Astrocyte (in vitro differentiated cells and primary cell): ENCODE measurements at regions not wholly inside any gene's neighbourhood (a gene's known extent, or its start where the extent isn't known, plus 50 kb on each side); places are given as distances from the start of the nearest gene placed in this dataset.
"Not testable (repeated sequence)": the region's sequence is repeated elsewhere in the genome, so short reads cannot be mapped to it uniquely, and the experiment has no call there.

ENCODE experiments used
- DNase-seq: peaks from one replicate; pipeline ENCODE4 v3.0.0-alpha.2; 2010; ENCODE audit warnings: low read depth
- FAIRE-seq: peaks from 2 replicates; lab custom pipeline; 2011; peaks lifted over from hg19 to GRCh38; lab: Jason Lieb, UNC
- H2AFZ ChIP-seq: 2 replicates; pipeline ENCODE4 v1.6.0; 2012; ENCODE audit warnings: low read depth, low read length, inconsistent platforms
- H3K27ac ChIP-seq: 2 replicates; pipeline ENCODE4 v1.5.1; 2011; ENCODE audit warnings: low read depth, low read length, inconsistent platforms
- H3K27me3 ChIP-seq: 2 replicates; pipeline ENCODE4 v1.6.0; 2011; ENCODE audit warnings: low read length, inconsistent platforms; ENCODE audit not compliant: insufficient read depth
- H3K36me3 ChIP-seq: 2 replicates; pipeline ENCODE4 v1.5.1; 2011; ENCODE audit warnings: low read length, inconsistent platforms; ENCODE audit not compliant: insufficient read depth
- H3K4me1 ChIP-seq: 2 replicates; pipeline ENCODE4 v1.5.1; 2011; ENCODE audit warnings: low read length, inconsistent platforms; ENCODE audit not compliant: insufficient read depth
- H3K4me2 ChIP-seq: 2 replicates; pipeline ENCODE4 v1.6.0; 2012; ENCODE audit warnings: low read length, inconsistent platforms
- H3K4me3 ChIP-seq: 2 replicates; pipeline ENCODE4 v1.5.1; 2011; ENCODE audit warnings: low read depth, mild to moderate bottlenecking, low read length, inconsistent platforms; ENCODE audit not compliant: insufficient read depth
- H3K79me2 ChIP-seq: 2 replicates; pipeline ENCODE4 v1.6.0; 2012; ENCODE audit warnings: mild to moderate bottlenecking, low read length, inconsistent platforms; ENCODE audit not compliant: insufficient read depth
- H3K9ac ChIP-seq: 2 replicates; pipeline ENCODE4 v1.6.0; 2012; ENCODE audit warnings: mild to moderate bottlenecking, low read length, inconsistent platforms
- H3K9me3 ChIP-seq: 2 replicates; pipeline ENCODE4 v1.5.1; 2012; ENCODE audit warnings: low read depth, mild to moderate bottlenecking, low read length, inconsistent platforms; ENCODE audit not compliant: insufficient read depth
- H4K20me1 ChIP-seq: 2 replicates; pipeline ENCODE4 v1.6.0; 2012; ENCODE audit warnings: low read length, inconsistent platforms; ENCODE audit not compliant: insufficient read depth
- H3K27ac Mint-ChIP-seq: one replicate; pipeline ENCODE4 v1.8.0; 2021; ENCODE audit warnings: mild to moderate bottlenecking, mixed read lengths; ENCODE audit not compliant: unreplicated experiment
- H3K27me3 Mint-ChIP-seq: one replicate; pipeline ENCODE4 v1.8.0; 2021; ENCODE audit warnings: low read depth, mixed read lengths; ENCODE audit not compliant: unreplicated experiment
- H3K36me3 Mint-ChIP-seq: one replicate; pipeline ENCODE4 v1.8.0; 2021; ENCODE audit warnings: low read depth, mixed read lengths; ENCODE audit not compliant: unreplicated experiment
- H3K4me1 Mint-ChIP-seq: one replicate; pipeline ENCODE4 v1.8.0; 2021; ENCODE audit warnings: low read depth, mixed read lengths; ENCODE audit not compliant: unreplicated experiment
- H3K4me3 Mint-ChIP-seq: one replicate; pipeline ENCODE4 v1.8.0; 2021; ENCODE audit warnings: mild to moderate bottlenecking, moderate library complexity, mixed read lengths; ENCODE audit not compliant: unreplicated experiment
- H3K9me3 Mint-ChIP-seq: one replicate; pipeline ENCODE4 v1.8.0; 2021; ENCODE audit warnings: mild to moderate bottlenecking, mixed read lengths; ENCODE audit not compliant: unreplicated experiment
- CTCF ChIP-seq: IDR thresholded peaks from 2 replicates; pipeline ENCODE4 v1.5.1; 2011; ENCODE audit warnings: low read depth, mild to moderate bottlenecking, inconsistent platforms, low read length, moderate library complexity; ENCODE audit not compliant: insufficient read depth
- EZH2 ChIP-seq: IDR thresholded peaks from 2 replicates; pipeline ENCODE4 v1.6.1; 2012; ENCODE audit warnings: mild to moderate bottlenecking, low read length, inconsistent platforms; ENCODE audit not compliant: insufficient read depth

GRCh38 chr7:76133839-76134238 is 67.9 kb upstream of the SRRM3 start:
- no peak overlapping the region for H3K4me3 Mint-ChIP-seq
- Histone ChIP-seq H2AFZ (no peak overlapping the region), H3K36me3 (no peaks in the 10 kb centered on the region), H3K27me3 (peaks cover 29% of the 10 kb centered on the region), H3K79me2 (no peaks in the 10 kb centered on the region), H3K27ac (no peak overlapping the region), H4K20me1 (no peaks in the 10 kb centered on the region), H3K9me3 (no peaks in the 10 kb centered on the region), H3K4me3 (no peak overlapping the region), H3K4me1 (no peaks in the 10 kb centered on the region), H3K9ac (no peak overlapping the region), H3K4me2 (no peak overlapping the region)
- peaks cover 21% of the 10 kb centered on the region for H3K27me3 Mint-ChIP-seq
- no peak overlapping the region for H3K27ac Mint-ChIP-seq
- peaks cover 2% of the 10 kb centered on the region for H3K36me3 Mint-ChIP-seq
- TF ChIP-seq CTCF (no peak), EZH2 (no peak)
- FAIRE-seq (no peak), DNase-seq (no peak)
- peaks cover 2% of the 10 kb centered on the region for H3K4me1 Mint-ChIP-seq
- no peaks in the 10 kb centered on the region for H3K9me3 Mint-ChIP-seq

DNA sequence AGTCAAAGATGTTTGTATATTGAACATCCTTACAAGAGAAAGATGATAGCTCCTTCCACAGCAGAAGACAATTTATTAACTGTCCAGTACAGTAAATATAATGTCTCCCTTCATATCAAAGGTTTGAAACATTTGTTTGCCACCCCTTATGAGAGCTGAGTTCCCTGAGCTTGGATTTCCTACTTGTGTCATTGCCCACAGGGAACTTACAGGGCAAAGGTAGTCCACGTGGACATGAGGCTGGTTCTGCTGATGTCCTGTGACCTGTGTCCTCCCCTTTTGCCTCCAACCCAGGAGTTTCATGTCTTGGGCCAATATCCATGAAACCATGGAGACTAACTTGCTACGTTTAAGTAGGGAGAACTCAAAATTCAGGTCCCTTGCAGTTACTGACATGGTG is 66.4 kb upstream of the SRRM3 start:
- not testable (repeated sequence) for DNase-seq, H3K36me3 Mint-ChIP-seq

DNA sequence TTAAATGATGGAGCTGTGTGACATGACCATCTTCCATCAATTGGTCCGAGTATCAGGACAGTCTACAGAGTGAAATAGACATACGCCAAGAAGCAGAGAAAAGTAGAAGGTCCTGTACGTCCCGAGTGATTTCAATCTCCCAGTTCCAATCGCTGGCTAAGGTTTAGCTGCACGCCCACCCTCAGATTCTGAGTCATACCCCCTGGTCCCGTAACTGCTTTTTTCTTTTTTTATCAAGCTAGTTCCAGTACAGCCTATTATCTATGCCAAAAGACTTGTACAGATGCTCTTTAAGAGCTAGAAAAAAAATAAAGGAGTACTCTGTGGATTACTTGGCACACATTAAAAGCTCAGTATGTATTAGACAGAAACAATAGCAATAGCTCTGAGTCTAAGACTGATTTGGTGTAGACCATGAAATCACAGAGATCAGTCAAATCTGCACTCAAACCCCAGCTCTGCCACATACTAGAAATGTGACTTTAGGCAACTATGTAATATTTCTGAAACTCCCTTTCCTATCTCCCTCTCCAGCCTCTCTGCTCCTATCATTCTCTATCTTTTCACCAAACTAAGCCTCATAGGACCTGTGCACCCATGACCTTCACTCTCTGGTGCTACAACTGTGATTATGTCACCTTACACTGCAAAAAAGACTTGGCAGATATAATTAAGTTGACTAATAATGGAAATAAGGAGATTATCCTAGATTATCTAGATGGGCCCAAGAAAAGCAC is 63.0 kb upstream of the SRRM3 start:
- not testable (repeated sequence) for H3K9ac ChIP-seq, H3K4me1 ChIP-seq, H3K4me3 ChIP-seq, H2AFZ ChIP-seq, H3K9me3 Mint-ChIP-seq, H3K36me3 ChIP-seq, H3K36me3 Mint-ChIP-seq, H4K20me1 ChIP-seq, H3K27ac Mint-ChIP-seq, FAIRE-seq, H3K27ac ChIP-seq, H3K9me3 ChIP-seq, H3K4me1 Mint-ChIP-seq, H3K4me3 Mint-ChIP-seq, H3K79me2 ChIP-seq
- H3K4me2 ChIP-seq, result peak overlapping the region; percentile 13
- H3K27me3 Mint-ChIP-seq, result peaks cover 17% of the 10 kb centered on the region
- DNase-seq, result peak; percentile 29
- H3K27me3 ChIP-seq, result peaks cover 29% of the 10 kb centered on the region

More for the DNA sequence above, 66.4 kb upstream of the SRRM3 start:
- H3K27me3 ChIP-seq, result peaks cover 31% of the 10 kb centered on the region
- not testable (repeated sequence) for H3K9me3 Mint-ChIP-seq, FAIRE-seq, H3K4me2 ChIP-seq, H3K4me1 ChIP-seq, H3K4me1 Mint-ChIP-seq, H3K9me3 ChIP-seq, H3K36me3 ChIP-seq, H3K4me3 ChIP-seq, H3K79me2 ChIP-seq, H2AFZ ChIP-seq, H4K20me1 ChIP-seq, H3K27ac Mint-ChIP-seq, H3K27ac ChIP-seq, H3K9ac ChIP-seq, H3K4me3 Mint-ChIP-seq
- H3K27me3 Mint-ChIP-seq, result peaks cover 21% of the 10 kb centered on the region
